Heart right ventricle (tissue), 16 donors: ENCODE measurements at regions not wholly inside any gene's neighbourhood (a gene's known extent, or its start where the extent isn't known, plus 50 kb on each side); places are given as distances from the start of the nearest gene placed in this dataset.
"Not testable (repeated sequence)": the region's sequence is repeated elsewhere in the genome, so short reads cannot be mapped to it uniquely, and the experiment has no call there.

Source experiments
- ATAC-seq, 8 donors: fragments of 200-7000 bp; cut with Tn5 transposase; one replicate each; pipeline ENCODE4 v1.9.1; 2020; ENCODE audit warnings: mild to moderate bottlenecking in 8 of 8, moderate library complexity in 8 of 8, moderate number of reproducible peaks in 1 of 8
- DNase-seq, 2 donors: peaks; one replicate each; pipeline ENCODE4 v3.0.0-alpha.2; 2020
- H3K27ac ChIP-seq, 10 donors: fragments of 200-600 bp; sonication (generic) in 2 of 10; one replicate each; pipeline versions ENCODE4 v1.5.0 to v1.8.0; 2020 to 2022; ENCODE audit warnings: mild to moderate bottlenecking in 3 of 10
- H3K27me3 ChIP-seq, 7 donors: fragments of 200-600 bp; one replicate each; pipeline ENCODE4 v1.8.0; 2021 to 2022; ENCODE audit warnings: mild to moderate bottlenecking in 2 of 7
- H3K36me3 ChIP-seq, 9 donors: fragments of 200-600 bp; sonication (generic) in 1 of 9; one replicate each; pipeline versions ENCODE4 v1.5.0 to v1.8.0; 2020 to 2022; ENCODE audit warnings: mild to moderate bottlenecking in 2 of 9
- H3K4me1 ChIP-seq, 9 donors: fragments of 200-600 bp; sonication (generic) in 1 of 9; one replicate each; pipeline versions ENCODE4 v1.5.0 to v1.8.0; 2020 to 2022; ENCODE audit warnings: mild to moderate bottlenecking in 4 of 9
- H3K4me3 ChIP-seq, 10 donors: fragments of 200-600 bp; sonication (generic) in 2 of 10; one replicate each; pipeline versions ENCODE4 v1.5.0 to v1.8.0; 2020 to 2022; ENCODE audit warnings: mild to moderate bottlenecking in 7 of 10, moderate library complexity in 2 of 10
- H3K9me3 ChIP-seq, 11 donors: fragments of 200-600 bp in 10 of 11; sonication (generic) in 2 of 11; one replicate each; pipeline versions ENCODE4 v1.5.0 to v1.8.0; 2013 to 2022; ENCODE audit warnings: mild to moderate bottlenecking in 2 of 11, control low read depth in 1 of 11, moderate library complexity in 1 of 11
- CTCF ChIP-seq, 9 donors: fragments of 200-600 bp; sonication (generic) in 2 of 9; IDR thresholded peaks; one replicate each; pipeline versions ENCODE4 v1.5.0 to v1.8.0; 2021 to 2022; ENCODE audit warnings: antibody characterized with exemption in 9 of 9, mild to moderate bottlenecking in 5 of 9, moderate library complexity in 1 of 9
- WGBS, 2 donors: extraction: QIAGEN DNeasy Blood & Tissue Kit; methylation state at CpG; one replicate each; pipeline ENCODE4 v1.1.7; 2013; ENCODE audit warnings: inconsistent platforms in 1 of 2; 5-methylcytosine and 5-hydroxymethylcytosine counted together
- intact Hi-C, 10 donors: fragments of 100-400 bp; cut with DNase I; formaldehyde crosslinking; loops; one replicate each; pipeline versions ENCODE4 v1.11.1 to v1.14.2; 2022
- donor health status: Arrhythmogenic right ventricular cardiomyopathy.
- donor health status: ischemic (EF 13 %, LVEDD 7.1; RV severe dilation, severe dysfunction).
- donor health status: healthy with polysubstance abuse.
- donor health status: DM: no; HTN: yes; CAD: no.
- donor health status: DM: no; HTN: no; CAD: no.
- donor health status: ischemic (EF 25% LVEDD 6.9; RV normal size, moderate dysfunction).
- donor health status: ischemic (EF 25% LVEDD 5.7; RV mildly dilated, moderate dysfunction).
- donor health status: healthy.
- donor health status: DM: yes; HTN: yes; CAD: no.
- donor health status: Ischemic cardiomyopathy.
- donor health status: ischemic (EF 35%, LVEDD 5.7; RV mildly dilated, moderate dysfunction).
- donor health status: nonischemic (EF 11% LVEDD 7.7; RV severe dilation, severe dysfunction).
- donor health status: DM: yes; HTN: yes; CAD: no.
- donor health status: PGD.
- donor health status: ischemic (EF 29% LVEDD 5.4; RV normal size, mild dysfunction).
- donor health status: nonischemic (EF 23%, LVEDD 6.1; RV moderate dilation, normal function).

GRCh38 chr5:71789746-71790145 lies 70.7 kb downstream of the CARTPT start:
- ATAC-seq = no peak
- H3K9me3 ChIP-seq = peaks cover 0 to 29% (median 4%) of the 10 kb centered on the region in 11 donors
- WGBS, 2 donors = 70 to 71% methylated on average over 4 of the region's 4 CpGs
- intact Hi-C loops = loop anchor here in 5 of 10 donors (10.0 kb wide), 4 partner anchors 185 to 525 kb away; partner anchors contain the start of gene MAP1B (in 2 of the 5)
- no peaks in the 10 kb centered on the region for H3K36me3 ChIP-seq
- H3K4me1 ChIP-seq = no peaks in the 10 kb centered on the region
- H3K27me3 ChIP-seq = no peaks in the 10 kb centered on the region
- H3K27ac ChIP-seq = no peak overlapping the region
- H3K4me3 ChIP-seq = no peak overlapping the region
- TF ChIP-seq CTCF (IDR thresholded peaks at IDR 0.05) = no peak
- DNase-seq = no peak

- H3K4me1 ChIP-seq = no peaks in the 10 kb centered on the region
- no peak overlapping the region for H3K27ac ChIP-seq
- no peaks in the 10 kb centered on the region for H3K27me3 ChIP-seq
- H3K36me3 ChIP-seq = no peaks in the 10 kb centered on the region
- no peak for ATAC-seq
- 46 to 50% methylated on average over 7 of the region's 7 CpGs for WGBS, 2 donors
- intact Hi-C loops = no loop called here
- no peak for TF ChIP-seq CTCF (IDR thresholded peaks at IDR 0.05)
- no peak for DNase-seq
- no peak overlapping the region for H3K4me3 ChIP-seq
- H3K9me3 ChIP-seq = peaks cover 0 to 32% (median 4%) of the 10 kb centered on the region in 11 donors
Measured at GRCh38 chr5:71790433-71790832, 71.4 kb downstream of the CARTPT start.

- H3K9me3 ChIP-seq = peaks cover 0 to 32% (median 4%) of the 10 kb centered on the region in 11 donors
- DNase-seq, intact Hi-C loops, H3K36me3 ChIP-seq, H3K4me3 ChIP-seq, H3K4me1 ChIP-seq, H3K27me3 ChIP-seq, H3K27ac ChIP-seq, ATAC-seq: not testable (repeated sequence)
- 91 to 94% methylated on average over 2 of the region's 2 CpGs for WGBS, 2 donors
Measured at GRCh38 chr5:71792041-71792440, 73.0 kb downstream of the CARTPT start.

DNA sequence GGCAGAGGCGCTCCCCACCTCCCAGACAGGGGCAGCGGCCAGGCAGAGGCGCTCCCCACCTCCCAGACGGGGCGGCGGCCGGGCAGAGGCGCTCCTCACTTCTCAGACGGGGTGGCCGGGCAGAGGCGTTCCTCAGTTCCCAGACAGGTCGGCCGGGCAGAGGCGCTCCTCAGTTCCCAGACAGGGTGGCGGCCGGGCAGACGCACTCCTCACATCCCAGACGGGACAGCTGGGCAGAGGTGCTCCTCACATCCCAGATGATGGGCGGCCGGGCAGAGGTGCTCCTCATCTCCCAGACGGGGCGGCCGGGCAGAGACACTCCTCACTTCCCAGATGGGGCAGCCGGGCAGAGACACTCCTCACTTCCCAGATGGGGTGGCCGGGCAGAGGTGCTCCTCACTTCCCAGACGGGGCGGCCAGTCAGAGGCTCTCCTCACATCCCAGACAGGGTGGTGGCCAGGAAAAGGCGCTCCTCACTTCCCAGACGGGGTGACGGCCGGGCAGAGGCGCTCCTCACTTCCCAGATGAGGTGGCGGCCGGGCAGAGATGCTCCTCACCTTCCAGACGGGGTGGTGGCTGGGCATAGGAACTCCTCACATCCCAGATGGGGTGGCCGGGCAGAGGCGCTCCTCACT lies 75.1 kb downstream of the CARTPT start:
- Histone ChIP-seq H3K27me3 (no peaks in the 10 kb centered on the region), H3K9me3 (peaks cover 0 to 41% (median 4%) of the 10 kb centered on the region in 11 donors), H3K27ac (no peak overlapping the region), H3K36me3 (no peaks in the 10 kb centered on the region), H3K4me3 (no peak overlapping the region), H3K4me1 (no peaks in the 10 kb centered on the region)
- intact Hi-C loops = no loop called here
- DNase-seq = no peak
- 90 to 96% methylated on average over 33 to 37 of the region's 37 CpGs for WGBS, 2 donors
- no peak for TF ChIP-seq CTCF (IDR thresholded peaks at IDR 0.05)
- no peak for ATAC-seq

GRCh38 chr5:71802673-71803072 lies 83.6 kb downstream of the CARTPT start:
- H3K27ac ChIP-seq = no peak overlapping the region
- TF ChIP-seq CTCF (IDR thresholded peaks at IDR 0.05) = no peak
- H3K36me3 ChIP-seq = no peaks in the 10 kb centered on the region
- no peak for DNase-seq
- H3K4me1 ChIP-seq = no peaks in the 10 kb centered on the region
- H3K27me3 ChIP-seq = no peaks in the 10 kb centered on the region
- no peak overlapping the region for H3K4me3 ChIP-seq
- H3K9me3 ChIP-seq = peaks cover 0 to 14% (median 0%) of the 10 kb centered on the region in 11 donors
- WGBS, 2 donors = 55 to 65% methylated on average over 4 of the region's 4 CpGs
- no peak for ATAC-seq
- intact Hi-C loops = no loop called here
